GM12873 (cell line): ENCODE measurements at regions not wholly inside any gene's neighbourhood (a gene's known extent, or its start where the extent isn't known, plus 50 kb on each side); places are given as distances from the start of the nearest gene placed in this dataset.

Experiments
- TF ChIP-seq, protein P1 (sequence below): IDR thresholded peaks from 2 replicates; pipeline ENCODE4 v1.5.1; 2012; ENCODE audit warnings: low read depth, mild to moderate bottlenecking, moderate library complexity, low read length, control low read depth; ENCODE audit not compliant: insufficient read depth; ENCODE audit errors: missing control alignments

DNA sequence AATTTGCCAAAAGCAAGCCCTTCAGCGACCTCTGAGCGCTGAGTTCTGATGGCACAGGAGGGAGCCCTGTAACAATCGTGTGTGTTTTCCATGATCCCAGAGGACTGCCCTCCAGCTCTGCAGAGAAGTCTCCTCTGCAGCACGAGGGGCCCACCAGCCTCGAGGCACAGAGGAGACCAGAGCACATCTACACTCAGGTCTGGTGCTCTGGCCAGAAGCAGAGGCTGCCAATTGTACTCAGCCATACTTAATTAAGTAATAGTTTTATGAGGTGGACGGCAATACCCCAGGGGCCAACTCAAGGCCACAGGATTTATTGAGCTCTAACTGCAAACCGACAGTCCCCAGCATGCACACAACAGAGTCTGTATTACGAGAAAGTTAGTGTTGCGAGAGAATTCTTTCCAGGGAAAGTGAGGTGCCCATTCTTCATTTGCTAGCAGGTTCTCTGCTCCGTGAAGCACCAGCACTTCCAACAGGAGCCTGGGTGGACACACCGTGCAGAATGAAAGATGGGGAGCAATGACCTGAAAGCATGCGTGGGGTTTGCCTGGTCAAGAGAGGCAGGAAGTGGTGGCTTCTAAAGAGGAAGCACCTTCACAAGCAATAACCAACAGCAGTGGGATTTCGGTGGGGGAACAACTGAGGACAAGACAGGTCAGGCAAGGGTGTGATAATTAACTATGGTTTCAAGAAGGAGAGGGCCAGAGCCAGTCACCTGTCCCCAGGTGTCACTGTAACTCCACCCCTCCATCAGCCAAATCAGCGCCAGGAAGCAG lies 92.8 kb upstream of the FOXC1 start:
- TF ChIP-seq, protein P1, sequence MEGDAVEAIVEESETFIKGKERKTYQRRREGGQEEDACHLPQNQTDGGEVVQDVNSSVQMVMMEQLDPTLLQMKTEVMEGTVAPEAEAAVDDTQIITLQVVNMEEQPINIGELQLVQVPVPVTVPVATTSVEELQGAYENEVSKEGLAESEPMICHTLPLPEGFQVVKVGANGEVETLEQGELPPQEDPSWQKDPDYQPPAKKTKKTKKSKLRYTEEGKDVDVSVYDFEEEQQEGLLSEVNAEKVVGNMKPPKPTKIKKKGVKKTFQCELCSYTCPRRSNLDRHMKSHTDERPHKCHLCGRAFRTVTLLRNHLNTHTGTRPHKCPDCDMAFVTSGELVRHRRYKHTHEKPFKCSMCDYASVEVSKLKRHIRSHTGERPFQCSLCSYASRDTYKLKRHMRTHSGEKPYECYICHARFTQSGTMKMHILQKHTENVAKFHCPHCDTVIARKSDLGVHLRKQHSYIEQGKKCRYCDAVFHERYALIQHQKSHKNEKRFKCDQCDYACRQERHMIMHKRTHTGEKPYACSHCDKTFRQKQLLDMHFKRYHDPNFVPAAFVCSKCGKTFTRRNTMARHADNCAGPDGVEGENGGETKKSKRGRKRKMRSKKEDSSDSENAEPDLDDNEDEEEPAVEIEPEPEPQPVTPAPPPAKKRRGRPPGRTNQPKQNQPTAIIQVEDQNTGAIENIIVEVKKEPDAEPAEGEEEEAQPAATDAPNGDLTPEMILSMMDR = no peak

DNA sequence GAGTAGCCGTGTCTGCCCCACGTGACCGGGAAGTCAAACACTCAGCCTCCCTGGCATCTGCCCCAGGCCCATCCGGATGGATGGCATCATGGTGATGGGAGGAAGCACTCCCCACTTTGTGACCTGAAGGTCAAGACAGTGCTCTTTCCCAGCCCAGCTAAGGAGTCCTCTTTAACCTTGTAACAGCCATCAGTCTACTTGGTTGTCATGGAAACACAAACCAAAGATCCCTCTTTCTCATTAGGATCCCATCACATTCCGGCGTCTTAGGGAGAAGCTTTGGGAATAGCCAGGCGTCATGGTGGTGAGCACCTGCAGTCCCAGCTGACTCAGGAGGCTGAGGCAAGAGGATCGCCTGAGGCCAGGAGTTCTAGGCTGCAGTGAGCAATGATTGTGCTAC lies 90.9 kb upstream of the FOXC1 start:
- TF ChIP-seq, protein P1 = no peak

DNA sequence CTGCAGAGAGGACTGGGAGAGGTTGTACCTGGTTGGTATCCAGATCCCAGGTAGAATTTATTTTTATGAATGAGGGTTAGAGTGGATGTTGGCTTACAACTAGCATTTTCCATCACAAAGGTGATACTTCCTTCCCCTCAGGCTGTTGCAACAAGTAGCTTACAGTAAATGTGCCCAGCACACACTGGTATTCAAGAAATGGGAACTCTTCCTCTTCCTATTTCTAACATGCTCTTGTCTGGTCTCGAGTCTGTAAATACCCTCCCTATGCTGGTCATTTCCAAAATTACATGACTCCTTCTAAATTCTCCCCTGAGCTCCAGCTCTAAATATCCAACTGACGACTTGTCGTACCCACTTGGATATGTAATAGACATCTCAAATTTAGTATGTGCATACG lies 90.1 kb upstream of the FOXC1 start:
- TF ChIP-seq, protein P1 = no peak

DNA sequence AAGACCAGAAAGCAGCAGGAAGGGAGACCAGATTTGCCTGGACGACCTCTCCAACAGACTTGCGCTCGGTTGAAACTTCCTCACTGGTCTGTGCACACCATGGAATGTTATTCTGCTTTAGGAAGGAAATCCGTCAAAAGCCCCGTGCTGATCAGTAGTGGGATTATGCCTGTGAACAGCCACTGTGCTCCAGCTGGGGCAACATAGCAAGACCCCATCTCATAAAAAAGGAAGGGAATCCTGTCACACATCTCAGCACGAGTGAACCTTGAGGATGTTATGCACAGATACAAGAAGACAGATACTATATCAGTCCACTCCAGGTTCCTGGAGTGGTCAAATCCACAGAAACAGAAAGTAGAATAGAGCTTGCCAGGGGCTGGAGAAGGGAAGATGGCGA lies 86.9 kb upstream of the FOXC1 start:
- TF ChIP-seq, protein P1 = no peak

DNA sequence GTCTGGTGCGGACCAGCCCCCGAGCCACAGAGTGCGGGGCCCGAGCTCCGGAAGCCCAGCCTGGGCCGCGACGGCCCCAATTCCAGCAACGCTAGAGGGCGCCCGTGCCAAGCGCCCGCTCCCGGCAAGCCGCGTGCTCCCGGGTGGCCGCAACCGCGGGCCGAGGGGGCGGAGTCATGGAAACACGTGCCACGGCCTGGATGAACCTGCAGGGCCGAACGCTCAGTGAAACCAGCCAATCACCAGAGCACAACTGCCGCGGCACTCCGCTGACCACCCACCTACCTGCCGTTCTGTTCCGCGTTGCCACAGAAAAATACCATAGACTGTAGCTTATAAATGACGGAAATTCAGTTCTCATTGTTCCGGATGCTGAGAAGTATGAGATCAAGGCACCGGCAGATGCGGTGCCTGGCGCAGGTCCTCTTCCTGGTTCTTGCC lies 85.7 kb upstream of the FOXC1 start:
- TF ChIP-seq, protein P1 = peak; percentile 53

DNA sequence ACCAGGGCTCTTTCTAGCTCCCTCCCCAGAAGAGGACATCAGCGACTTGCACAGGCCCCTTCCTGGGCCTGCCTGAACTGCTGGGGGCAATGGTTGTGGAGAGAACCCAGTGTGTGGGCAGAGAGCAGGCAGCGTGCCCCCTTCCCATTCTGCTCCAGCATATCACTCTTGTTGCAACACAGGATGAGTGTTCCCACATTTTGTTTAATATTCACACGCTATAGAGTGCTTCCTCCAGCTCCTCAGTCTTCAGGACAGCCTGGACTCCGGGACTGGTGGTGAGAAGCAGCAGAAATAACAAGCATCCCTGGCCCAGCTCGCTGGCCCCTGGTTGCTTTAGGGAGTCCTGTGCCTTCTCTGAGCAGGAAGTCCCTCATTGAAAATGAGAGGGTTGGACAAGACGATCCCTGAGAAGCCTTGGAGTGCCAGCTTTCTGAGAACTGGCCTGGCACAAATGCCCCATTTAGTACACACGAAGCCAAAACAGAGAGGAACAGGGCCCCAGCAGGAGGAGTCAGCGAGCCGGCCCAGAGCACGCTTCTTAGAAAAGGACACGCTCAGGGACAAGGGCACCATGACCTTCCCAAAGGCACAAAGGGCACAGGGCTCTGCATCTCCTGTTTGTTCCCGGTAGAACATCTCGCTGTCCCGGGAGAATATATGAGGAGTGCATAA lies 84.2 kb upstream of the FOXC1 start:
- TF ChIP-seq, protein P1 = no peak

DNA sequence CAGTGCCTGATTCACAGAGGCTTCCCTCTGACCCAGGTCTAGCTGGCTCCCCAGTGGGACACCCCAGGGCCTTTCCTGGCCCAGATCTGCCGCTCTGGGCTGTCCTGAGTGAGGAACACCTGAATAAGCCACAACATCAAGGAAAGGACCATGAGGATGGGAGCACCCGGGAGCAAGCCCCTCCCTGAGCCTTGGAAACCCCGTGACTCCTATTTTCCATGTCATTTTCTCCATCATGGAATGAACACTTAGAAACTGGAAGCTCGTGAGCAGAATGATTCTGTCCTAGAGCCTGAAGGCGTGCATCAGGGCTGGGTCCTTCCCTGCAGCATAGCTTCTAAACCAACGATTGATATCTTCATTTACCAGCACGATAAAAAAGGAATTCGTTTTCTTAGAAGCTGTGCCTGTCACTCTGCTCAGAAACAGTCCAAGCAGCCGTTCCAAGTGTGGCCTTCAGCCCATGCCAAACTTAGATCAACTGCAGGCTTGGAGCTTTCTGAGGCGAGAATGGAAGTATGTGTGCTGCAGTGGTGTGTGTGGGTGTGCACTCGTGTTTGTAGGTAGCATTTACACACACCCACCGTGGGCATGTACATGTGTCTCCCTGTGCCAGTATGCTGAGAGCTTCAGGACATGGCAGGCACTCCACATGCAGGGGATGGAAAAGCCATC lies 83.2 kb upstream of the FOXC1 start:
- TF ChIP-seq, protein P1 = no peak
